GM23338 (cell line): ENCODE measurements at regions not wholly inside any gene's neighbourhood (a gene's known extent, or its start where the extent isn't known, plus 50 kb on each side); places are given as distances from the start of the nearest gene placed in this dataset.

Experiments
- ATAC-seq: fragments of 200-7000 bp; cut with Tn5 transposase; 3 replicates; pipeline ENCODE4 v1.9.1; 2020
- DNase-seq: peaks from one replicate; pipeline ENCODE4 v3.0.0-alpha.2; 2015; ENCODE audit warnings: low spot score
- H2AFZ ChIP-seq: fragments of 200-600 bp; sonication (generic); 2 replicates; pipeline ENCODE4 v1.8.0; 2016; ENCODE audit warnings: antibody characterized with exemption, mild to moderate bottlenecking, moderate library complexity
- H3F3A ChIP-seq: fragments of 200-600 bp; sonication (generic); replicated peaks from 2 replicates; pipeline ENCODE4 v1.8.0; 2017; ENCODE audit warnings: antibody characterized with exemption, mixed run types, low read depth
- H3K27ac ChIP-seq: fragments of 200-600 bp; sonication (generic); 2 replicates; pipeline ENCODE4 v1.6.1; 2016; ENCODE audit warnings: low read depth
- H3K27me3 ChIP-seq: fragments of 200-600 bp; sonication (generic); 2 replicates; pipeline ENCODE4 v1.8.0; 2016; ENCODE audit warnings: mild to moderate bottlenecking, mixed run types, moderate library complexity; ENCODE audit not compliant: insufficient read depth
- H3K36me3 ChIP-seq: fragments of 200-600 bp; sonication (generic); 2 replicates; pipeline ENCODE4 v1.8.0; 2016; ENCODE audit warnings: mild to moderate bottlenecking; ENCODE audit not compliant: insufficient read depth
- H3K4me1 ChIP-seq: fragments of 200-600 bp; sonication (generic); 2 replicates; pipeline ENCODE4 v1.8.0; 2016; ENCODE audit warnings: mild to moderate bottlenecking, moderate library complexity; ENCODE audit not compliant: insufficient read depth
- H3K4me2 ChIP-seq: fragments of 200-600 bp; sonication (generic); 2 replicates; pipeline ENCODE4 v1.7.1; 2017; ENCODE audit warnings: mixed run types
- H3K4me3 ChIP-seq: fragments of 200-600 bp; sonication (generic); 2 replicates; pipeline ENCODE4 v1.6.1; 2016; ENCODE audit warnings: mixed run types
- H3K79me2 ChIP-seq: fragments of 200-600 bp; sonication (generic); replicated peaks from 2 replicates; pipeline ENCODE4 v1.8.0; 2017; ENCODE audit warnings: mild to moderate bottlenecking; ENCODE audit not compliant: insufficient read depth
- H3K9me2 ChIP-seq: fragments of 200-600 bp; sonication (generic); 2 replicates; pipeline ENCODE4 v1.8.0; 2017; ENCODE audit not compliant: insufficient read depth
- H4K20me1 ChIP-seq: fragments of 200-600 bp; sonication (generic); replicated peaks from 2 replicates; pipeline ENCODE4 v1.8.0; 2017; ENCODE audit warnings: mild to moderate bottlenecking; ENCODE audit not compliant: insufficient read depth
- H3K27ac Mint-ChIP-seq: 2 replicates; pipeline ENCODE4 v1.8.0; 2020; ENCODE audit warnings: inconsistent platforms, mild to moderate bottlenecking, moderate library complexity, mixed read lengths
- H3K27me3 Mint-ChIP-seq: 3 replicates; pipeline ENCODE4 v1.8.0; 2022; ENCODE audit warnings: low read depth, mild to moderate bottlenecking, moderate library complexity, mixed read lengths, inconsistent platforms; ENCODE audit not compliant: insufficient read depth, poor library complexity
- H3K36me3 Mint-ChIP-seq: 3 replicates; pipeline ENCODE4 v1.8.0; 2021; ENCODE audit warnings: low read depth, mild to moderate bottlenecking, inconsistent platforms, moderate library complexity, mixed read lengths
- H3K4me1 Mint-ChIP-seq: 3 replicates; pipeline ENCODE4 v1.8.0; 2020; ENCODE audit warnings: mild to moderate bottlenecking, inconsistent platforms, mixed read lengths
- H3K4me3 Mint-ChIP-seq: 3 replicates; pipeline ENCODE4 v1.8.0; 2021; ENCODE audit warnings: moderate library complexity, mild to moderate bottlenecking, inconsistent platforms, mixed read lengths
- H3K9me3 Mint-ChIP-seq: 3 replicates; pipeline ENCODE4 v1.8.0; 2020; ENCODE audit warnings: moderate library complexity, mild to moderate bottlenecking, inconsistent platforms, mixed read lengths
- CTCF ChIP-seq, 2 experiments: fragments of 200-600 bp in 1 of 2; sonication (generic) in 1 of 2; conservative IDR thresholded peaks; 2 replicates each; pipeline versions ENCODE4 v1.5.1 to v1.6.1; 2016 to 2017; ENCODE audit warnings: antibody characterized with exemption in 2 of 2, low read depth in 2 of 2, mild to moderate bottlenecking in 2 of 2, moderate library complexity in 1 of 2
- ETS1 ChIP-seq: IDR thresholded peaks from 2 replicates; pipeline ENCODE4 v1.6.1; 2016; ENCODE audit warnings: antibody characterized with exemption
- NANOG ChIP-seq: IDR thresholded peaks from 2 replicates; pipeline ENCODE4 v1.6.1; 2016; ENCODE audit warnings: antibody characterized with exemption, borderline replicate concordance
- STAT1 ChIP-seq: IDR thresholded peaks from one replicate; pipeline ENCODE4 v1.6.1; 2016; ENCODE audit warnings: antibody characterized with exemption; ENCODE audit not compliant: unreplicated experiment
- ZNF462 ChIP-seq: fragments of 250-450 bp; sonication (Bioruptor Pico); IDR thresholded peaks from 2 replicates; pipeline ENCODE4 v1.5.0; 2020; ENCODE audit warnings: mild to moderate bottlenecking, moderate library complexity

GRCh38 chr11:95686265-95686664, 103.3 kb downstream of the FAM76B start (continued):
- no peak for TF ChIP-seq ZNF462
- no peak for TF ChIP-seq ETS1

- no peaks in the 10 kb centered on the region for H4K20me1 ChIP-seq
- ATAC-seq, result no peak
- no peaks in the 10 kb centered on the region for H3K9me2 ChIP-seq
- H3K4me1 Mint-ChIP-seq, result peaks cover 11% of the 10 kb centered on the region
- H3K9me3 Mint-ChIP-seq, result no peaks in the 10 kb centered on the region
- DNase-seq, result no peak
- H3K4me3 ChIP-seq, result no peak overlapping the region
- H3K4me2 ChIP-seq, result no peak overlapping the region
- H3K27ac ChIP-seq, result no peak overlapping the region
- no peaks in the 10 kb centered on the region for H3K27me3 Mint-ChIP-seq
- no peaks in the 10 kb centered on the region for H3K36me3 ChIP-seq
- no peaks in the 10 kb centered on the region for H3F3A ChIP-seq
- H3K36me3 Mint-ChIP-seq, result no peaks in the 10 kb centered on the region
- H3K27ac Mint-ChIP-seq, result no peak overlapping the region
- H3K4me3 Mint-ChIP-seq, result no peak overlapping the region
- H3K4me1 ChIP-seq, result peaks cover 11% of the 10 kb centered on the region; the same call in 1 of the 2 replicates
- no peaks in the 10 kb centered on the region for H3K27me3 ChIP-seq
- no peaks in the 10 kb centered on the region for H3K79me2 ChIP-seq
- H2AFZ ChIP-seq, result peak overlapping the region; percentile 32; the same call in 1 of the 2 replicates
- TF ChIP-seq ETS1 (no peak), NANOG (no peak), STAT1 (no peak), CTCF (conservative IDR thresholded peaks at IDR 0.05; ENCODE audit: low read depth in 2 of 2) (no peak), ZNF462 (no peak)
Measured at GRCh38 chr11:95684701-95685100, 104.9 kb downstream of the FAM76B start.
